A549 (cell line): ENCODE measurements at regions not wholly inside any gene's neighbourhood (a gene's known extent, or its start where the extent isn't known, plus 50 kb on each side); places are given as distances from the start of the nearest gene placed in this dataset.

ENCODE experiments used
- CTCF ChIP-seq: fragments of >200 bp; sonication (Bioruptor Twin); formaldehyde crosslinking; IDR thresholded peaks from 3 replicates; pipeline ENCODE4 v1.5.1; 2016
- JUNB ChIP-seq: fragments of >200 bp; sonication (Bioruptor Twin); formaldehyde crosslinking; IDR thresholded peaks from 2 replicates; pipeline ENCODE4 v1.6.1; 2016
- MAX ChIP-seq: IDR thresholded peaks from 2 replicates; pipeline ENCODE4 v1.6.1; 2012

- TF ChIP-seq MAX (no peak), JUNB (no peak), CTCF (no peak)
Observed at GRCh38 chr15:70260580-70260979, 162.9 kb upstream of the TLE3 start.
